ENCODE measurements at regions not wholly inside any gene's neighbourhood (a gene's known extent, or its start where the extent isn't known, plus 50 kb on each side); places are given as distances from the start of the nearest gene placed in this dataset.

- no peak overlapping the region for H2BK15ac ChIP-seq (ENCODE audit: low read depth, low read length)
- TF ChIP-seq CTCF (conservative IDR thresholded peaks at IDR 0.05): no peak
- Mint-ChIP-seq H3K4me3 (no peak overlapping the region), H3K27ac (no peak overlapping the region), H3K4me1 (peaks cover 6 to 25% of the 10 kb centered on the region in 2 experiments), H3K9me3 (peaks cover 27 to 29% of the 10 kb centered on the region in 2 experiments), H3K27me3 (ENCODE audit: low read depth) (peaks cover 4% of the 10 kb centered on the region; the same call in 1 of the 2 replicates), H3K36me3 (ENCODE audit: insufficient read depth in 1 of 3, low read depth in 3 of 3) (peaks cover 11 to 28% (median 24%) of the 10 kb centered on the region in 3 experiments)
- H2AK5ac ChIP-seq (ENCODE audit: insufficient read length, low read length): no peak overlapping the region
- H2AFZ ChIP-seq (ENCODE audit: low read length): no peak overlapping the region
- no peak overlapping the region for H3K9ac ChIP-seq (ENCODE audit: extremely low read depth, insufficient read length, low read length)
- no peaks in the 10 kb centered on the region for H3K9me3 ChIP-seq (ENCODE audit: control insufficient read depth, low read depth, low read length)
- H3K4me1 ChIP-seq (ENCODE audit: insufficient read depth, low read length): peaks cover 3% of the 10 kb centered on the region; the same call in 1 of the 2 replicates
- H4K20me1 ChIP-seq (ENCODE audit: control insufficient read depth, insufficient read depth, insufficient read length): no peaks in the 10 kb centered on the region
- no peak overlapping the region for H3K14ac ChIP-seq (ENCODE audit: insufficient read depth, low read length)
- no peak overlapping the region for H3K27ac ChIP-seq (ENCODE audit: insufficient read length, low read depth, low read length)
- H3K23ac ChIP-seq (ENCODE audit: insufficient read length, low read depth, low read length): no peak overlapping the region
- H3K4me2 ChIP-seq (ENCODE audit: insufficient read depth, insufficient read length, low read length): no peak overlapping the region
- no peaks in the 10 kb centered on the region for H3K79me1 ChIP-seq (ENCODE audit: insufficient read depth, low read depth, low read length, poor library complexity, severe bottlenecking)
- H4K91ac ChIP-seq (ENCODE audit: insufficient read length, low read depth, low read length): no peak overlapping the region
- H3K23me2 ChIP-seq (ENCODE audit: insufficient read length, low read depth, low read length, poor library complexity, severe bottlenecking): no peaks in the 10 kb centered on the region
- no peak overlapping the region for H2BK20ac ChIP-seq (ENCODE audit: low read depth, low read length, poor library complexity, severe bottlenecking)
- no peak overlapping the region for H2BK120ac ChIP-seq (ENCODE audit: low read depth, low read length, poor library complexity, severe bottlenecking)
- no peak overlapping the region for H2BK12ac ChIP-seq (ENCODE audit: insufficient read length, low read depth, low read length)
- WGBS (ENCODE audit: extremely low coverage, insufficient read length, low lambda C conversion rate): no CpG with 5 or more reads among the region's 2 CpGs
- no peak for DNase-seq
- no peaks in the 10 kb centered on the region for H3K79me2 ChIP-seq (ENCODE audit: insufficient read depth, low read length)
- no peaks in the 10 kb centered on the region for H3K27me3 ChIP-seq (ENCODE audit: insufficient read depth, low read length)
- H3T11ph ChIP-seq (ENCODE audit: low read length): no peak overlapping the region
- no peak overlapping the region for H4K5ac ChIP-seq (ENCODE audit: insufficient read length, low read depth, low read length)
- no peak overlapping the region for H2BK5ac ChIP-seq (ENCODE audit: insufficient read length, low read length)
- H3K18ac ChIP-seq (ENCODE audit: insufficient read length, low read depth, low read length): no peak overlapping the region
- H3K56ac ChIP-seq (ENCODE audit: insufficient read length, low read depth, low read length): no peak overlapping the region
- H4K8ac ChIP-seq (replicated peaks; ENCODE audit: insufficient read length, low read depth, low read length): no peak overlapping the region
- H3K4ac ChIP-seq (ENCODE audit: low read depth, low read length): no peak overlapping the region
These were observed 212.9 kb upstream of the SMIM31 start for GRCh38 chr4:164540987-164541386.
